NCI-H2081 treated with DMSO at 0.1 percent for 48 hours (cell line): ENCODE measurements at regions not wholly inside any gene's neighbourhood (a gene's known extent, or its start where the extent isn't known, plus 50 kb on each side); places are given as distances from the start of the nearest gene placed in this dataset.
"Not testable (repeated sequence)": the region's sequence is repeated elsewhere in the genome, so short reads cannot be mapped to it uniquely, and the experiment has no call there.

ENCODE experiments used
- DNase-seq: peaks from one replicate; lab custom pipeline; 2025; lab: John Stamatoyannopoulos, UW

GRCh38 chr1:96183485-96183884 lies 538.1 kb upstream of the PTBP2 start:
- DNase-seq, result no peak

- no peak for DNase-seq
Measured at GRCh38 chr1:96183928-96184327, 537.7 kb upstream of the PTBP2 start.

GRCh38 chr1:96185181-96185580 lies 536.4 kb upstream of the PTBP2 start:
- DNase-seq, result no peak

GRCh38 chr1:96187020-96187419 lies 534.6 kb upstream of the PTBP2 start:
- DNase-seq, result no peak

GRCh38 chr1:96191165-96191564 lies 530.4 kb upstream of the PTBP2 start:
- no peak for DNase-seq

- no peak for DNase-seq
Measured at GRCh38 chr1:96206451-96206850, 515.1 kb upstream of the PTBP2 start.

GRCh38 chr1:96207936-96208335 lies 513.6 kb upstream of the PTBP2 start:
- DNase-seq, result no peak

- DNase-seq, result no peak
Measured at GRCh38 chr1:96208428-96208827, 513.2 kb upstream of the PTBP2 start.

GRCh38 chr1:96210054-96210453 lies 511.5 kb upstream of the PTBP2 start:
- DNase-seq, result no peak

GRCh38 chr1:96211202-96211601 lies 510.4 kb upstream of the PTBP2 start:
- no peak for DNase-seq

GRCh38 chr1:96214982-96215381 lies 506.6 kb upstream of the PTBP2 start:
- DNase-seq, result no peak

- DNase-seq, result no peak
Measured at GRCh38 chr1:96220651-96221050, 500.9 kb upstream of the PTBP2 start.

- DNase-seq, result no peak
Measured at GRCh38 chr1:96222701-96223100, 498.9 kb upstream of the PTBP2 start.

- DNase-seq, result not testable (repeated sequence)
Measured at GRCh38 chr1:96224229-96224628, 497.4 kb upstream of the PTBP2 start.

GRCh38 chr1:96233422-96233821 lies 488.2 kb upstream of the PTBP2 start:
- DNase-seq, result no peak

- peak; percentile 3 for DNase-seq
Measured at GRCh38 chr1:96234299-96234698, 487.3 kb upstream of the PTBP2 start.

GRCh38 chr1:96236156-96236739 lies 485.3 kb upstream of the PTBP2 start:
- peak; percentile 3 for DNase-seq

- no peak for DNase-seq
Measured at GRCh38 chr1:96238426-96238825, 483.2 kb upstream of the PTBP2 start.

GRCh38 chr1:96240438-96240837 lies 481.1 kb upstream of the PTBP2 start:
- no peak for DNase-seq

GRCh38 chr1:96253246-96254035 lies 468.1 kb upstream of the PTBP2 start:
- no peak for DNase-seq

- no peak for DNase-seq
Measured at GRCh38 chr1:96256130-96256790, 465.3 kb upstream of the PTBP2 start.

GRCh38 chr1:96259399-96259798 lies 462.2 kb upstream of the PTBP2 start:
- DNase-seq, result no peak

GRCh38 chr1:96281491-96281890 lies 440.1 kb upstream of the PTBP2 start:
- DNase-seq, result no peak
